ENCODE measurements at regions not wholly inside any gene's neighbourhood (a gene's known extent, or its start where the extent isn't known, plus 50 kb on each side); places are given as distances from the start of the nearest gene placed in this dataset.

DNA sequence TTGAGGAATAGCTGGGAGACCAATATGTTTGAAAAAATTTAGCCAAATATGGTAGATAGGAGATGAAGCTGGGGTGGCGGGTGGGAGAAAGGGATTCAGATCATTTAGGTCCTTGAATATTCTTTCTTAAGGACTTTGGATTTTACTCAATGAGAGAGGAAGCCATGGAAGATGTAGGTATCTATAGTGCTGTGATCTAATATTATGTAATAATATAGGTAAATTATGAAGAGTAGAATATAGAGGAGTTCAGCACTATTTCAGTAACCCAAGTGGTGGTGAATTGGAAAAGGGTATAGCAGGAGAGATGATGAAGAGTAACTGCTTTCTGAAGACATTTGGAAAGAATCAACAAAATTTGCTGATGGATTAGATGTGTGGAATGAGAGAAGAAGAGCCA, 417.6 kb downstream of the UTRN start:
- H3K9me3 Mint-ChIP-seq, result no peaks in the 10 kb centered on the region
- H3K27me3 Mint-ChIP-seq, result no peaks in the 10 kb centered on the region
- Histone ChIP-seq H3K36me3 (ENCODE audit: insufficient read depth, low read length) (peaks cover 26% of the 10 kb centered on the region), H3K4me3 (ENCODE audit: low read length) (no peak overlapping the region), H3K4me1 (ENCODE audit: insufficient read depth, low read length) (no peaks in the 10 kb centered on the region), H3K27me3 (ENCODE audit: control insufficient read depth in 1 of 2, insufficient read depth in 2 of 2, low read length in 2 of 2) (no peaks in the 10 kb centered on the region), H3K27ac (ENCODE audit: low read depth in 1 of 2, low read length in 2 of 2) (no peak overlapping the region), H3K9me3 (ENCODE audit: control insufficient read depth in 1 of 2, insufficient read depth in 1 of 2, low read length in 2 of 2) (no peaks in the 10 kb centered on the region)
- H3K27ac Mint-ChIP-seq, result no peak overlapping the region
- DNase-seq (no peak), ATAC-seq (ENCODE audit: poor library complexity) (no peak)
- TF ChIP-seq, protein P1, sequence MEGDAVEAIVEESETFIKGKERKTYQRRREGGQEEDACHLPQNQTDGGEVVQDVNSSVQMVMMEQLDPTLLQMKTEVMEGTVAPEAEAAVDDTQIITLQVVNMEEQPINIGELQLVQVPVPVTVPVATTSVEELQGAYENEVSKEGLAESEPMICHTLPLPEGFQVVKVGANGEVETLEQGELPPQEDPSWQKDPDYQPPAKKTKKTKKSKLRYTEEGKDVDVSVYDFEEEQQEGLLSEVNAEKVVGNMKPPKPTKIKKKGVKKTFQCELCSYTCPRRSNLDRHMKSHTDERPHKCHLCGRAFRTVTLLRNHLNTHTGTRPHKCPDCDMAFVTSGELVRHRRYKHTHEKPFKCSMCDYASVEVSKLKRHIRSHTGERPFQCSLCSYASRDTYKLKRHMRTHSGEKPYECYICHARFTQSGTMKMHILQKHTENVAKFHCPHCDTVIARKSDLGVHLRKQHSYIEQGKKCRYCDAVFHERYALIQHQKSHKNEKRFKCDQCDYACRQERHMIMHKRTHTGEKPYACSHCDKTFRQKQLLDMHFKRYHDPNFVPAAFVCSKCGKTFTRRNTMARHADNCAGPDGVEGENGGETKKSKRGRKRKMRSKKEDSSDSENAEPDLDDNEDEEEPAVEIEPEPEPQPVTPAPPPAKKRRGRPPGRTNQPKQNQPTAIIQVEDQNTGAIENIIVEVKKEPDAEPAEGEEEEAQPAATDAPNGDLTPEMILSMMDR (IDR thresholded peaks at IDR 0.05), result no peak
- H3K4me3 Mint-ChIP-seq, result no peak overlapping the region
- no peaks in the 10 kb centered on the region for H3K4me1 Mint-ChIP-seq (ENCODE audit: low read depth)
- CTCF ChIA-PET, result no interaction called here
- intact Hi-C loops (cut with DNase I, micrococcal nuclease), result no loop called here
- POLR2A ChIA-PET, result no interaction called here
- H3K36me3 Mint-ChIP-seq (ENCODE audit: low read depth), result peaks cover 44% of the 10 kb centered on the region

DNA sequence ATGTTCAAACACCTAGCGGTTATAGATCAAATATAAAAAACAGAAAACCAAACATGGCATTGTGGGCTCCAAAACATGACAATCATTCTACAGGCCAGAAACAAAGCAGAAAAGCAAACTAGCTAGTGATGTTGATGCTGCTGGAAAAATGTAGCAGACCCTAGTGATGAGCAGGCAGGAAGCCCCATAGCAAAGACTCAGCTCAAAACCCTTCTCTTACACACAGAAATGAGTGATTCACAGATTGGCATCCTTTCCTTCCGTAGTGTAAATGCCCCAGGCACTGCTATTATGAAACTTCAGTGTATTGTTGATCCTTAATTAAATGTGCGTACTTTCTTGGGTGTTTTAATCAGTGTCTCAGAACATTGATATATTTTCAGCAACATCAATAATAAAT, 425.1 kb downstream of the UTRN start:
- Mint-ChIP-seq H3K27me3 (no peaks in the 10 kb centered on the region), H3K27ac (no peak overlapping the region), H3K36me3 (ENCODE audit: low read depth) (peaks cover 60% of the 10 kb centered on the region), H3K4me1 (ENCODE audit: low read depth) (peaks cover 7% of the 10 kb centered on the region), H3K9me3 (no peaks in the 10 kb centered on the region), H3K4me3 (no peak overlapping the region)
- no peaks in the 10 kb centered on the region for H3K27me3 ChIP-seq (ENCODE audit: control insufficient read depth in 1 of 2, insufficient read depth in 2 of 2, low read length in 2 of 2)
- H3K4me3 ChIP-seq (ENCODE audit: low read length), result no peak overlapping the region
- POLR2A ChIA-PET, result no interaction called here
- ATAC-seq (ENCODE audit: poor library complexity) (no peak), DNase-seq (no peak)
- H3K36me3 ChIP-seq (ENCODE audit: insufficient read depth, low read length), result peaks cover 13% of the 10 kb centered on the region
- no peak overlapping the region for H3K27ac ChIP-seq (ENCODE audit: low read depth in 1 of 2, low read length in 2 of 2)
- intact Hi-C loops (cut with DNase I, micrococcal nuclease), result no loop called here
- no peaks in the 10 kb centered on the region for H3K9me3 ChIP-seq (ENCODE audit: control insufficient read depth in 1 of 2, insufficient read depth in 1 of 2, low read length in 2 of 2)
- CTCF ChIA-PET, result no interaction called here
- no peaks in the 10 kb centered on the region for H3K4me1 ChIP-seq (ENCODE audit: insufficient read depth, low read length)
- TF ChIP-seq, protein P1 (IDR thresholded peaks at IDR 0.05), result no peak

DNA sequence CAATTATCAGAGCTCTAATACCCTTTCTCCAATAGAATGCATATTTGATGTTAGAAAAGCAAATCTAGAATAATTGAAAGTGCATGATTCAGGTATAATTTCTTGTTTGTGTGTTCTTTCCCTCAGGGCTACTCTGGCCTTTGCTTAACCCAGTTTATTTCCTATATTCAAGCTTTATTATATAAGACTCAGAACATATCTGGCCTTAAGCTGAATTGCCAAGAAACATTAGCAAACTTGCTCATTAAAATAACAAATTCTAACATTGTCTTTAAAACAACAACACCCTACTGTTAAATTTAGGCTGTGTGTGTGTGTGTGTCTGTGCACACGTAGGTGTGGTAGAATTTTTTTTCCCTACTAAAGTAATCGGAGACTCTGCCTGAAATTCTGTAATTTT, 426.5 kb downstream of the UTRN start:
- H3K4me3 Mint-ChIP-seq, result no peak overlapping the region

More for the DNA sequence above, 426.5 kb downstream of the UTRN start:
- intact Hi-C loops (cut with DNase I, micrococcal nuclease), result no loop called here
- H3K9me3 ChIP-seq (ENCODE audit: control insufficient read depth in 1 of 2, insufficient read depth in 1 of 2, low read length in 2 of 2), result no peaks in the 10 kb centered on the region
- no peak overlapping the region for H3K27ac ChIP-seq (ENCODE audit: low read depth in 1 of 2, low read length in 2 of 2)
- H3K4me1 ChIP-seq (ENCODE audit: insufficient read depth, low read length), result no peaks in the 10 kb centered on the region
- ChIA-PET CTCF (no interaction called here), POLR2A (no interaction called here)
- Mint-ChIP-seq H3K4me1 (ENCODE audit: low read depth) (peaks cover 7% of the 10 kb centered on the region), H3K36me3 (ENCODE audit: low read depth) (peaks cover 53% of the 10 kb centered on the region), H3K27ac (no peak overlapping the region), H3K9me3 (no peaks in the 10 kb centered on the region), H3K27me3 (no peaks in the 10 kb centered on the region)
- peaks cover 7% of the 10 kb centered on the region for H3K36me3 ChIP-seq (ENCODE audit: insufficient read depth, low read length)
- ATAC-seq (ENCODE audit: poor library complexity) (no peak), DNase-seq (no peak)
- no peaks in the 10 kb centered on the region for H3K27me3 ChIP-seq (ENCODE audit: control insufficient read depth in 1 of 2, insufficient read depth in 2 of 2, low read length in 2 of 2)
- TF ChIP-seq, protein P1 (IDR thresholded peaks at IDR 0.05), result no peak
- H3K4me3 ChIP-seq (ENCODE audit: low read length), result no peak overlapping the region

Measured in CD4-positive, alpha-beta T cell (primary cell).